ENCODE measurements at regions not wholly inside any gene's neighbourhood (a gene's known extent, or its start where the extent isn't known, plus 50 kb on each side); places are given as distances from the start of the nearest gene placed in this dataset.

GRCh38 chr4:136458326-136458725 is 1074.0 kb downstream of the PCDH18 start:
- TF ChIP-seq TAF1 (IDR thresholded peaks at IDR 0.05; ENCODE audit: low read depth) (no peak), TCF12 (IDR thresholded peaks at IDR 0.05; ENCODE audit: low read depth) (no peak), RAD21 (IDR thresholded peaks at IDR 0.05; ENCODE audit: low read depth) (no peak), CEBPB (IDR thresholded peaks at IDR 0.05) (no peak), EP300 (IDR thresholded peaks at IDR 0.05; ENCODE audit: borderline replicate concordance) (no peak), REST (IDR thresholded peaks at IDR 0.05; ENCODE audit: low read depth) (no peak), EGR1 (IDR thresholded peaks at IDR 0.05) (no peak), TEAD4 (IDR thresholded peaks at IDR 0.05) (no peak), CREB1 (IDR thresholded peaks at IDR 0.05; ENCODE audit: low read depth) (no peak)

Data from Ishikawa (cell line).